IMR-90 (cell line): ENCODE measurements at regions not wholly inside any gene's neighbourhood (a gene's known extent, or its start where the extent isn't known, plus 50 kb on each side); places are given as distances from the start of the nearest gene placed in this dataset.

Source experiments
- ATAC-seq: fragments of 200-7000 bp; cut with Tn5 transposase; 2 replicates; pipeline ENCODE4 v1.9.1; 2020; ENCODE audit warnings: low read depth, mild to moderate bottlenecking, moderate library complexity
- BruUV-seq: library from RNA; stranded (reverse); fragments of 400-500 nt; replicated peaks from 2 replicates; lab custom pipeline; 2021; lab: Mats Ljungman, UMichigan
- CTCF ChIA-PET: fragments of 300-600 bp; formaldehyde crosslinking; extraction: SDS; loops from one replicate; lab custom pipeline; 2021; ENCODE audit warnings: antibody characterized with exemption; lab: Yijun Ruan, JAX
- POLR2A ChIA-PET: fragments of 300-600 bp; sonication (Branson Sonifier 250); formaldehyde crosslinking; loops from one replicate; lab custom pipeline; 2022; ENCODE audit warnings: antibody characterized with exemption; ENCODE audit not compliant: unreplicated experiment; lab: Charles Lee
- DNase-seq: peaks from one replicate; pipeline ENCODE4 v3.0.0; 2013
- H2AFZ ChIP-seq: replicated peaks from 2 replicates; pipeline ENCODE3; 2013; ENCODE audit warnings: low read length, mild to moderate bottlenecking; ENCODE audit not compliant: poor library complexity
- H2AK5ac ChIP-seq: 2 replicates; pipeline ENCODE4 v1.6.1; 2013; ENCODE audit warnings: low read depth, low read length, inconsistent platforms
- H2AK9ac ChIP-seq: replicated peaks from 2 replicates; pipeline ENCODE3; 2013; ENCODE audit warnings: mild to moderate bottlenecking, low read depth, low read length, moderate library complexity; ENCODE audit not compliant: poor library complexity
- H2BK120ac ChIP-seq: 2 replicates; pipeline ENCODE4 v1.6.1; 2013; ENCODE audit warnings: low read depth, low read length, inconsistent platforms
- H2BK15ac ChIP-seq: 3 replicates; pipeline ENCODE4 v1.6.1; 2013; ENCODE audit warnings: low read depth, low read length, inconsistent platforms
- H2BK20ac ChIP-seq: 2 replicates; pipeline ENCODE4 v1.6.1; 2013; ENCODE audit warnings: low read depth, mild to moderate bottlenecking, inconsistent platforms, low read length, moderate library complexity
- H2BK5ac ChIP-seq: 2 replicates; pipeline ENCODE4 v1.6.1; 2013; ENCODE audit warnings: mild to moderate bottlenecking, low read depth, low read length, inconsistent platforms; ENCODE audit not compliant: poor library complexity, severe bottlenecking
- H3K14ac ChIP-seq: replicated peaks from 2 replicates; pipeline ENCODE4 v1.6.1; 2013; ENCODE audit warnings: low read depth, low read length, inconsistent platforms
- H3K18ac ChIP-seq: 2 replicates; pipeline ENCODE4 v1.6.1; 2013; ENCODE audit warnings: low read depth, low read length, control low read depth
- H3K23ac ChIP-seq: 2 replicates; pipeline ENCODE4 v1.6.1; 2013; ENCODE audit warnings: low read depth, low read length, inconsistent platforms
- H3K27ac ChIP-seq: 2 replicates; pipeline ENCODE4 v1.5.1; 2013; ENCODE audit warnings: mild to moderate bottlenecking, control low read depth, low read length; ENCODE audit not compliant: insufficient read depth
- H3K27me3 ChIP-seq: 2 replicates; pipeline ENCODE4 v1.6.1; 2013; ENCODE audit warnings: low read length; ENCODE audit not compliant: control insufficient read depth, insufficient read depth
- H3K36me3 ChIP-seq: 2 replicates; pipeline ENCODE4 v1.6.1; 2013; ENCODE audit warnings: low read length, mixed read lengths; ENCODE audit not compliant: control insufficient read depth, insufficient read depth
- H3K4ac ChIP-seq: 2 replicates; pipeline ENCODE4 v1.6.1; 2013; ENCODE audit warnings: low read depth, low read length, inconsistent platforms
- H3K4me1 ChIP-seq: 2 replicates; pipeline ENCODE4 v1.6.1; 2013; ENCODE audit warnings: low read length, mixed read lengths; ENCODE audit not compliant: control insufficient read depth, insufficient read depth
- H3K4me2 ChIP-seq: 2 replicates; pipeline ENCODE4 v1.6.1; 2013; ENCODE audit warnings: low read depth, mild to moderate bottlenecking, control low read depth, low read length, moderate library complexity
- H3K4me3 ChIP-seq: 2 replicates; pipeline ENCODE4 v1.5.1; 2013; ENCODE audit warnings: low read depth, mild to moderate bottlenecking, control low read depth, low read length, moderate library complexity; ENCODE audit not compliant: insufficient read depth
- H3K56ac ChIP-seq: 2 replicates; pipeline ENCODE4 v1.6.1; 2013; ENCODE audit warnings: low read length, inconsistent platforms; ENCODE audit not compliant: insufficient read depth; ENCODE audit errors: extremely low read depth
- H3K79me1 ChIP-seq, 2 experiments: 2 replicates each; pipeline ENCODE4 v1.6.1; 2013; ENCODE audit warnings: low read length in 2 of 2, inconsistent platforms in 1 of 2, low read depth in 1 of 2
- H3K9ac ChIP-seq: 2 replicates; pipeline ENCODE4 v1.6.1; 2013; ENCODE audit warnings: low read depth, low read length, control low read depth
- H3K9me1 ChIP-seq: 2 replicates; pipeline ENCODE4 v1.6.1; 2013; ENCODE audit warnings: low read length, inconsistent platforms; ENCODE audit not compliant: insufficient read depth
- H3K9me3 ChIP-seq: 2 replicates; pipeline ENCODE4 v1.6.1; 2013; ENCODE audit warnings: low read length; ENCODE audit not compliant: control insufficient read depth, insufficient read depth
- H4K20me1 ChIP-seq: 2 replicates; pipeline ENCODE4 v1.6.1; 2013; ENCODE audit warnings: low read length, inconsistent platforms; ENCODE audit not compliant: insufficient read depth
- H4K5ac ChIP-seq: 2 replicates; pipeline ENCODE4 v1.6.1; 2013; ENCODE audit warnings: mild to moderate bottlenecking, low read depth, low read length, control low read depth
- H4K8ac ChIP-seq, 2 experiments: 2 replicates each; pipeline ENCODE4 v1.6.1; 2013; ENCODE audit warnings: low read depth in 2 of 2, low read length in 2 of 2, control low read depth in 1 of 2, inconsistent platforms in 1 of 2
- H4K91ac ChIP-seq: 2 replicates; pipeline ENCODE4 v1.6.1; 2013; ENCODE audit warnings: low read depth, low read length, inconsistent platforms; ENCODE audit not compliant: insufficient read depth
- CEBPB ChIP-seq: IDR thresholded peaks from 2 replicates; pipeline ENCODE4 v1.6.1; 2012; ENCODE audit warnings: low read depth, low read length, improper control_type of control experiment
- RCOR1 ChIP-seq: IDR thresholded peaks from 2 replicates; pipeline ENCODE4 v1.6.1; 2012; ENCODE audit warnings: mild to moderate bottlenecking, low read length, improper control_type of control experiment; ENCODE audit not compliant: insufficient replicate concordance
- WGBS, 2 experiments: methylation state at CpG; one replicate each; pipeline versions ENCODE4 v1.1.5 to v1.1.7; 2013; ENCODE audit warnings: missing lambda C conversion rate in 2 of 2; ENCODE audit not compliant: insufficient read length in 1 of 2; ENCODE audit errors: extremely low coverage in 2 of 2; 5-methylcytosine and 5-hydroxymethylcytosine counted together
- dilution Hi-C: fragments of 300-500 bp; cut with HindIII; formaldehyde crosslinking; loops from one replicate; pipeline ENCODE4 v1.14.3; 2018; ENCODE audit warnings: low sequenced_read_pairs; ENCODE audit not compliant: unreplicated experiment
- in situ Hi-C: fragments of 300-500 bp; cut with MboI; formaldehyde crosslinking; loops from 3 replicates; pipeline ENCODE4 v1.14.3; 2019; ENCODE audit warnings: low sequenced_read_pairs, inconsistent platforms, mixed read lengths
- intact Hi-C: fragments of 100-400 bp; cut with micrococcal nuclease; formaldehyde crosslinking; loops from 2 replicates; pipeline ENCODE4 v1.10.0; 2022

DNA sequence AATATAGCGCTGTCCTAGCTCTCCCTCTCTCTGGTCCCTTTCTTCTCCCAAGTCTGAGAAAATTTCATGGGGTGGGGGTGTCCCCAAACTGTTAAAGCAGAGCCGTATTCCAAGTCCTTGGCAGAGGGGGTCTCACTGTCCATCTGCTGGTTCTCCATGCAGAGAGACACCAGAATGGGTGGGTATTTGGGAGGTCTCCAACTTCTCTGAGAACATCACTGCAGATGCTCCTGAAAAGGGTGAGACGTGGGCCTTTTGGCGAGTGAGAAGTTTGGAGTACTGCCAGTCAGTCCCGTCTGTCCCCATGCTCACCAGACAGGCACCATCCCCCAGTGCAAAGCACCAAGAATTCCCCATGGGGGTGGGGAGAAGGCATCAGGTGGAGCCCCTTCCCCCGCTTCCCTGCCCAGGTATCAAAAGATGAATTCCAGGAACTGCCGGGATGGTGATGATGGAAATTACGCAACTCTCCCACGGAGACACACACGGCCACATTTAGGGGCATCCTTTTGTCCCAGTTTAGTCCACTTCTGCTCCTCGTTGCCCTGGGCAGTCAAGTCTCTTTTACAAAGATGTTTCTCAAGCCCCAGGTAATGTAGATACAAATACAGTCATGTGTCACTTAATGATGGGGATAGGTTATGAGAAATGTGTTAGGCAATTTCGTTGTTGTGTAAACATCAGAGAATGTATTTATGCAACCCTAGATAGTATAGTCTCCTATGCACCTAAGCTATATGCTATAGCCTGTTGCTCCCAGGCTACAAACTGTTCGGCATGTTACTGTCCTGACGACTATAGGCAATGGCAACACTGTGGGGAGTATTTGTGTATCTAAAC is 73.4 kb upstream of the SRSF6 start:
- BruUV-seq = no TSS peak
- CTCF ChIA-PET = no interaction called here
- dilution Hi-C loops = no loop called here

More for the DNA sequence above, 73.4 kb upstream of the SRSF6 start:
- no peaks in the 10 kb centered on the region for H3K4me1 ChIP-seq
- no peak overlapping the region for H3K4me2 ChIP-seq
- no peak overlapping the region for H3K4ac ChIP-seq
- H4K20me1 ChIP-seq = no peaks in the 10 kb centered on the region
- H2AFZ ChIP-seq = no peak overlapping the region
- no peaks in the 10 kb centered on the region for H3K27me3 ChIP-seq
- no peak overlapping the region for H3K56ac ChIP-seq
- no peaks in the 10 kb centered on the region for H3K36me3 ChIP-seq
- H3K9me3 ChIP-seq = no peaks in the 10 kb centered on the region
- TF ChIP-seq RCOR1 = no peak
- peak; percentile 72 for TF ChIP-seq CEBPB
- DNase-seq (no peak), ATAC-seq (no peak)
- H4K91ac ChIP-seq = no peak overlapping the region
- H3K79me1 ChIP-seq = no peaks in the 10 kb centered on the region
- WGBS, 2 experiments = no CpG with 5 or more reads among the region's 14 CpGs
- no peak overlapping the region for H4K8ac ChIP-seq
- H3K9me1 ChIP-seq = no peaks in the 10 kb centered on the region
- peak overlapping the region; percentile 40 for H2AK9ac ChIP-seq
- no peak overlapping the region for H4K5ac ChIP-seq
- H2BK120ac ChIP-seq = no peak overlapping the region
- no peak overlapping the region for H2AK5ac ChIP-seq
- no peak overlapping the region for H2BK5ac ChIP-seq
- no peak overlapping the region for H3K9ac ChIP-seq
- H3K23ac ChIP-seq = no peak overlapping the region
- in situ Hi-C loops (no loop called here), intact Hi-C loops (no loop called here)
- H2BK15ac ChIP-seq = no peak overlapping the region
- H2BK20ac ChIP-seq = no peak overlapping the region
- H3K4me3 ChIP-seq = no peak overlapping the region
- H3K27ac ChIP-seq = no peak overlapping the region
- H3K18ac ChIP-seq = no peak overlapping the region
- POLR2A ChIA-PET = no interaction called here
- no peak overlapping the region for H3K14ac ChIP-seq
